HG03025 (cell line): ENCODE measurements at regions not wholly inside any gene's neighbourhood (a gene's known extent, or its start where the extent isn't known, plus 50 kb on each side); places are given as distances from the start of the nearest gene placed in this dataset.

Experiments used
- ATAC-seq: cut with Tn5 transposase; IDR thresholded peaks from one replicate; pipeline ENCODE4 v1.9.1; 2021; ENCODE audit warnings: mild to moderate bottlenecking, moderate library complexity; ENCODE audit not compliant: unreplicated experiment, low FRiP score

- no peak for ATAC-seq
Measured at GRCh38 chr20:50257860-50258259, 67.2 kb downstream of the CEBPB start.

- ATAC-seq, result no peak
Measured at GRCh38 chr20:50258790-50259483, 68.3 kb downstream of the CEBPB start.

- no peak for ATAC-seq
Measured at GRCh38 chr20:50259705-50260478, 69.3 kb downstream of the CEBPB start.

DNA sequence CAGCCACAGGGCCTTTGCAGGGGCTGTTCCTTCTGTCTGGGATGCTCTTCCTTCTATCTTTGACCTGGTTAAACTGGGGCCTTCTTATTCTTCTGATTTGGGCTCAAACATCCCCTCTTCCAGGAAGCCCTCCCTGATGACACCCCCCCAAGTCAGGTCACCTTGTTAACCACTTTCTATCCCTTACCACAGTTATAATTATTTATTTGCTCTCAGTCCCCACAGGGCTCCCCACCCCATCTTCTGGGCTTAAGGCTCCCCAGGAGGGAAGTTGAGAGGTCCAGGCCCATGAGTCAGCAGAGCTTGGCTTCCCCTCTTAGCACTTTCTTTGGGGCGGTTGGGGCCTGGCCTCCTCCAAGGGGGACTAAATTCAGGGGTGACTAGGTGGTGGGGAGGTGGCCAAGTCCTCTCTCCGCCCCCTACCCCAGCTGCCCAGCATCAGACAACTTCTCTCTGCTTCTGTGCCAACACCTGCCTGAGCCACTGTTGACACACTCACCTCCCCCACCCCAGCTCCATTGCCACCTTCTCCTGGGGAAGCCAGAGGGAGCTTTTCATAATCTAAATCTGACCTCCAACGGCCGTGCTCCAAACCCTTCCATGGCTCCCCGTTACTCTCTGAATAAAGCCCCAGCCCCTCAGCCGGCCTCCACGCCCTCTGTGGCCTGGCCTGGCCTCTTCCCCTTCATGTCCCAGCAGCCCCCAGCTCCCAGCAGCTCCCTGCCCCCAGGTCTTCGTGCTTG lies 70.0 kb downstream of the CEBPB start:
- ATAC-seq, result no peak

GRCh38 chr20:50261471-50262212 lies 71.0 kb downstream of the CEBPB start:
- no peak for ATAC-seq

- no peak for ATAC-seq
Measured at GRCh38 chr20:50263831-50264230, 73.2 kb downstream of the CEBPB start.

- no peak for ATAC-seq
Measured at GRCh38 chr20:50264534-50265145, 74.0 kb downstream of the CEBPB start.

- no peak for ATAC-seq
Measured at GRCh38 chr20:50265245-50265946, 74.8 kb downstream of the CEBPB start.

DNA sequence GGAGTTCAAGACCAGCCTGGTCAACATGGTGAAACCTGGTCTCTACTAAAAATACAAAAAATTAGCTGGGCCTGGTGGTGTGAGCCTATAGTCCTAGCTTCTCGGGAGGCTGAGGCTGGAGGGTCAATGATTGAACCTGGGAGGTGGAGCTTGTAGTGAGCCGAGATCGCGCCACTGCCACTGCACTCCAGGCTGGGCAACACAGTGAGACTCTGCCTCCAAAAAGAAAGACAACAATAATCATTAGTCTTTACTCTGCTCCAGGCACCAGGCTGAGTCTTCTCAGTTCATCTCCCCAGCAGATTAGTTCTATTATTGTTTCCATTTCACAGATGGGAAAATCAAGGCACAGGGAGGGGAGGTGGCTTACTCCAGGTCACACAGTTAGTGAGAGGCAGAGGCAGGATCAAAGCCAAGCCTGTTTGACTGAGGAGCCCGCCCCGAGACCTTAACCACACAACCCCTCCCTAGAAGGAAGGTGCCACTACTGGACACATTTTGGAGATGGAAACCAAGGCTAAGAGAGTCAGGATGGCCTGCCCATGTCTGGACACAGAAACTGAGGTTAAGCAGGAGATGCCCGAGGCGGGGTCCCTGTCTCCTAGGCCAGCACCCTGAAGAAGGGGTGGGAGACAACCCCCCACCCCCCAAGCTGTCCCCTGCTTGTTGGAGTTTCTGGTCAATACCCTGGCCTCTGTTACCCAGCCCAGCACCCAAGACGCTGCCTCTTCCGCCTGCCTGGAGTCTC lies 75.8 kb downstream of the CEBPB start:
- no peak for ATAC-seq

- ATAC-seq, result no peak
Measured at GRCh38 chr20:50267041-50267865, 76.6 kb downstream of the CEBPB start.

- no peak for ATAC-seq
Measured at GRCh38 chr20:50267866-50268219, 77.2 kb downstream of the CEBPB start.

- ATAC-seq, result no peak
Measured at GRCh38 chr20:50269091-50270033, 78.7 kb downstream of the CEBPB start.

GRCh38 chr20:50270034-50270395 lies 79.4 kb downstream of the CEBPB start:
- no peak for ATAC-seq

GRCh38 chr20:50270569-50270968 lies 79.9 kb downstream of the CEBPB start:
- ATAC-seq, result no peak

GRCh38 chr20:50271176-50271575 lies 80.5 kb downstream of the CEBPB start:
- ATAC-seq, result no peak

DNA sequence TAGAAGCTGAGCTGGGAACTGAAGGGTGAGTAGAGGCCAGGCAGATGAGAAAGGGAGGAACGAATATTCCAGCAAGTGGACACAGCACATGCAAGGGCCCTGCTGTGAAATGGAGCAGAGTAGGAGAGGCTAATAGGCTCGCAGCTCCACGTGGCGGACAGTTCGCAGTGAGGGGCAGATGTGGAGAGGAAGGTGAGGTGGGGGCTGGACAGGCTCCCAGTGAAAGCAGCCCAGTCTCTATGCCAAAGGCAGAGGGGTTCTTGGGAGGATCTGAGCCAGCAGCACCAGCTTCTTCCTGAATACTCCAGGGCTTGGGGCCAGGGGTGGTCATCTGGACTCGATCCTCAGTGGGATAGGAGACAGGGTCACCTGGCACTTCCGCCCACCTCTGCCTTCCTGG lies 81.0 kb downstream of the CEBPB start:
- ATAC-seq, result no peak

GRCh38 chr20:50272030-50272723 lies 81.5 kb downstream of the CEBPB start:
- no peak for ATAC-seq
